H9 (cell line): ENCODE measurements at regions not wholly inside any gene's neighbourhood (a gene's known extent, or its start where the extent isn't known, plus 50 kb on each side); places are given as distances from the start of the nearest gene placed in this dataset.

Experiments
- DNase-seq: peaks from one replicate; pipeline ENCODE4 v3.0.0-alpha.2; 2017
- H2AFZ ChIP-seq: one replicate; pipeline ENCODE4 v1.6.1; 2013; ENCODE audit warnings: mild to moderate bottlenecking, low read length, control low read depth, moderate library complexity
- H2AK5ac ChIP-seq: 2 replicates; pipeline ENCODE4 v1.6.1; 2013; ENCODE audit warnings: low read length, control low read depth, mixed read lengths; ENCODE audit not compliant: insufficient read length
- H2BK120ac ChIP-seq: one replicate; pipeline ENCODE4 v1.6.1; 2013; ENCODE audit warnings: low read depth, mild to moderate bottlenecking, low read length, control low read depth, inconsistent platforms; ENCODE audit not compliant: poor library complexity, severe bottlenecking
- H2BK12ac ChIP-seq: 2 replicates; pipeline ENCODE4 v1.6.1; 2013; ENCODE audit warnings: low read length, control low read depth, mixed read lengths, low read depth; ENCODE audit not compliant: insufficient read length
- H2BK15ac ChIP-seq: 2 replicates; pipeline ENCODE4 v1.6.1; 2013; ENCODE audit warnings: low read depth, low read length, control low read depth
- H2BK20ac ChIP-seq: one replicate; pipeline ENCODE4 v1.6.1; 2013; ENCODE audit warnings: low read depth, mild to moderate bottlenecking, low read length, control low read depth, inconsistent platforms; ENCODE audit not compliant: poor library complexity, severe bottlenecking
- H2BK5ac ChIP-seq: 2 replicates; pipeline ENCODE4 v1.6.1; 2013; ENCODE audit warnings: low read length, control low read depth, mixed read lengths; ENCODE audit not compliant: insufficient read length
- H3K14ac ChIP-seq: 2 replicates; pipeline ENCODE4 v1.6.1; 2013; ENCODE audit warnings: low read length, control low read depth; ENCODE audit not compliant: insufficient read depth
- H3K18ac ChIP-seq: 2 replicates; pipeline ENCODE4 v1.6.1; 2013; ENCODE audit warnings: low read depth, mild to moderate bottlenecking, mixed read lengths, low read length, control low read depth; ENCODE audit not compliant: insufficient read length
- H3K23ac ChIP-seq: 2 replicates; pipeline ENCODE4 v1.6.1; 2013; ENCODE audit warnings: low read length, control low read depth, mixed read lengths, low read depth; ENCODE audit not compliant: insufficient read length
- H3K23me2 ChIP-seq: 2 replicates; pipeline ENCODE4 v1.6.1; 2013; ENCODE audit warnings: low read depth, mild to moderate bottlenecking, mixed read lengths, low read length, control low read depth; ENCODE audit not compliant: insufficient read length, poor library complexity, severe bottlenecking
- H3K27ac ChIP-seq: 2 replicates; pipeline ENCODE4 v1.5.1; 2013; ENCODE audit warnings: low read length, control low read depth, mixed read lengths, low read depth; ENCODE audit not compliant: insufficient read length
- H3K27me3 ChIP-seq: 2 replicates; pipeline ENCODE4 v1.6.1; 2013; ENCODE audit warnings: low read length, control low read depth, inconsistent platforms; ENCODE audit not compliant: insufficient read depth
- H3K4ac ChIP-seq: 2 replicates; pipeline ENCODE4 v1.6.1; 2013; ENCODE audit warnings: low read depth, mild to moderate bottlenecking, control low read depth, inconsistent platforms, low read length, moderate library complexity
- H3K4me1 ChIP-seq: 2 replicates; pipeline ENCODE4 v1.6.1; 2013; ENCODE audit warnings: low read length, control low read depth, inconsistent platforms; ENCODE audit not compliant: insufficient read depth
- H3K4me2 ChIP-seq: 2 replicates; pipeline ENCODE4 v1.6.1; 2013; ENCODE audit warnings: low read length, control low read depth, mixed read lengths; ENCODE audit not compliant: insufficient read length, insufficient read depth
- H3K56ac ChIP-seq: 2 replicates; pipeline ENCODE4 v1.6.1; 2013; ENCODE audit warnings: low read depth, mild to moderate bottlenecking, mixed read lengths, low read length, control low read depth; ENCODE audit not compliant: insufficient read length
- H3K79me1 ChIP-seq: 2 replicates; pipeline ENCODE4 v1.6.1; 2013; ENCODE audit warnings: low read depth, mild to moderate bottlenecking, moderate library complexity, low read length, control low read depth, inconsistent platforms; ENCODE audit not compliant: insufficient read depth, poor library complexity, severe bottlenecking
- H3K79me2 ChIP-seq: 2 replicates; pipeline ENCODE4 v1.6.1; 2013; ENCODE audit warnings: low read length, control low read depth, inconsistent platforms; ENCODE audit not compliant: insufficient read depth
- H3K9ac ChIP-seq: 2 replicates; pipeline ENCODE4 v1.6.1; 2013; ENCODE audit warnings: low read length, control low read depth, mixed read lengths; ENCODE audit not compliant: insufficient read length; ENCODE audit errors: extremely low read depth
- H3K9me3 ChIP-seq: one replicate; pipeline ENCODE4 v1.6.1; 2013; ENCODE audit warnings: low read depth, low read length, inconsistent platforms; ENCODE audit not compliant: control insufficient read depth
- H3T11ph ChIP-seq: one replicate; pipeline ENCODE4 v1.6.1; 2013; ENCODE audit warnings: mild to moderate bottlenecking, low read length, control low read depth, inconsistent platforms
- H4K20me1 ChIP-seq: one replicate; pipeline ENCODE4 v1.6.1; 2013; ENCODE audit not compliant: control insufficient read depth, insufficient read length, insufficient read depth
- H4K5ac ChIP-seq: 2 replicates; pipeline ENCODE4 v1.6.1; 2013; ENCODE audit warnings: low read depth, mild to moderate bottlenecking, mixed read lengths, low read length, control low read depth; ENCODE audit not compliant: insufficient read length
- H4K8ac ChIP-seq: replicated peaks from 2 replicates; pipeline ENCODE4 v1.6.1; 2013; ENCODE audit warnings: low read length, control low read depth, mixed read lengths, low read depth; ENCODE audit not compliant: insufficient read length
- H4K91ac ChIP-seq: 2 replicates; pipeline ENCODE4 v1.6.1; 2013; ENCODE audit warnings: low read depth, mild to moderate bottlenecking, moderate library complexity, mixed read lengths, low read length, control low read depth; ENCODE audit not compliant: insufficient read length
- H3K27ac Mint-ChIP-seq, 3 experiments: 2 replicates in 2 of 3; 3 replicates in 1 of 3; pipeline ENCODE4 v1.8.0; 2020 to 2021; ENCODE audit warnings: mixed read lengths in 3 of 3, mild to moderate bottlenecking in 1 of 3, moderate library complexity in 1 of 3
- H3K27me3 Mint-ChIP-seq: 2 replicates; pipeline ENCODE4 v1.8.0; 2021; ENCODE audit warnings: low read depth, mild to moderate bottlenecking, moderate library complexity, mixed read lengths
- H3K36me3 Mint-ChIP-seq, 3 experiments: 2 replicates in 2 of 3; 3 replicates in 1 of 3; pipeline ENCODE4 v1.8.0; 2020 to 2021; ENCODE audit warnings: low read depth in 3 of 3, mixed read lengths in 3 of 3; ENCODE audit not compliant: insufficient read depth in 1 of 3
- H3K4me1 Mint-ChIP-seq, 2 experiments: 2 replicates each; pipeline ENCODE4 v1.8.0; 2020; ENCODE audit warnings: mixed read lengths in 2 of 2
- H3K4me3 Mint-ChIP-seq, 2 experiments: 2 replicates in 1 of 2; 3 replicates in 1 of 2; pipeline ENCODE4 v1.8.0; 2020 to 2021; ENCODE audit warnings: mild to moderate bottlenecking in 2 of 2, mixed read lengths in 2 of 2, moderate library complexity in 1 of 2
- H3K9me3 Mint-ChIP-seq, 2 experiments: 2 replicates in 1 of 2; 3 replicates in 1 of 2; pipeline ENCODE4 v1.8.0; 2020; ENCODE audit warnings: mild to moderate bottlenecking in 2 of 2, mixed read lengths in 2 of 2, moderate library complexity in 1 of 2
- WGBS: extraction: QIAGEN DNeasy Blood & Tissue Kit; methylation state at CpG from one replicate; pipeline ENCODE4 v1.1.7; 2013; ENCODE audit warnings: missing lambda C conversion rate, low lambda C conversion rate, mixed read lengths; ENCODE audit not compliant: insufficient read length; ENCODE audit errors: extremely low coverage; 5-methylcytosine and 5-hydroxymethylcytosine counted together
- TF ChIP-seq, protein P1 (sequence below): fragments of 200-600 bp; sonication (generic); conservative IDR thresholded peaks from 3 replicates; pipeline ENCODE4 v1.8.0; 2021; ENCODE audit warnings: antibody characterized with exemption, mild to moderate bottlenecking

DNA sequence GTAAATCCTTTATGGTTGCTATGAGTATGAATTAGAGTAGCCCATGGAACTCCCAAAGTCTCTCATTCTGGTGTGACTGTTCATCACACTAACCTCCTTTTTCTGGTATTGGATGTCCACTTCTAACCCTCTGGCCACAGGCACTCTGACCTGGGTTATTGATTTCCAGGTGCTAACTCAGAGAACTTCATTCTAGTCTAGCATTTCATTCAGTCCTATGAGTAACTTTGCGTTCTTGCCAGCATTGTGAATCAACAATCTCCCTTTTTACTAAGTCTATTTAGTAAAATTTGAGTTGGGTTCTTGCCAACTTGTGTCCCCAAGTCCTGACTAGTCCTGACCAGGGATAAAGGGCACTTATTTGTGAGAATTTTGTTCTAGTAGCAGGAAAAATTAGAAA, 103.5 kb downstream of the SNX18 start:
- DNase-seq, result no peak
- no peak overlapping the region for H2BK5ac ChIP-seq
- no peak overlapping the region for H3K4me2 ChIP-seq
- H2BK15ac ChIP-seq, result no peak overlapping the region
- no peak overlapping the region for H4K8ac ChIP-seq
- H3K79me1 ChIP-seq, result no peaks in the 10 kb centered on the region
- no peak overlapping the region for H4K5ac ChIP-seq
- no peak overlapping the region for H3K56ac ChIP-seq
- no peak overlapping the region for H3K23ac ChIP-seq
- H3K79me2 ChIP-seq, result no peaks in the 10 kb centered on the region
- Mint-ChIP-seq H3K4me1 (peaks cover 0 to 9% of the 10 kb centered on the region in 2 experiments; a peak in 2 of 4 replicates), H3K9me3 (no peaks in the 10 kb centered on the region; a peak in 2 of 5 replicates), H3K4me3 (no peak overlapping the region), H3K27ac (no peak overlapping the region), H3K27me3 (peaks cover 2% of the 10 kb centered on the region), H3K36me3 (no peaks in the 10 kb centered on the region)
- H2BK120ac ChIP-seq, result no peak overlapping the region
- no peak overlapping the region for H2AFZ ChIP-seq
- no peak overlapping the region for H3K9ac ChIP-seq
- H3K14ac ChIP-seq, result no peak overlapping the region
- H2BK12ac ChIP-seq, result no peak overlapping the region
- no peaks in the 10 kb centered on the region for H3K9me3 ChIP-seq
- no peak overlapping the region for H2BK20ac ChIP-seq
- H2AK5ac ChIP-seq, result no peak overlapping the region
- H3K4me1 ChIP-seq, result no peaks in the 10 kb centered on the region
- no peaks in the 10 kb centered on the region for H3K27me3 ChIP-seq
- no CpG with 5 or more reads among the region's 1 CpG for WGBS
- no peaks in the 10 kb centered on the region for H3K23me2 ChIP-seq
- no peaks in the 10 kb centered on the region for H4K20me1 ChIP-seq
- no peak overlapping the region for H4K91ac ChIP-seq
- TF ChIP-seq, protein P1, sequence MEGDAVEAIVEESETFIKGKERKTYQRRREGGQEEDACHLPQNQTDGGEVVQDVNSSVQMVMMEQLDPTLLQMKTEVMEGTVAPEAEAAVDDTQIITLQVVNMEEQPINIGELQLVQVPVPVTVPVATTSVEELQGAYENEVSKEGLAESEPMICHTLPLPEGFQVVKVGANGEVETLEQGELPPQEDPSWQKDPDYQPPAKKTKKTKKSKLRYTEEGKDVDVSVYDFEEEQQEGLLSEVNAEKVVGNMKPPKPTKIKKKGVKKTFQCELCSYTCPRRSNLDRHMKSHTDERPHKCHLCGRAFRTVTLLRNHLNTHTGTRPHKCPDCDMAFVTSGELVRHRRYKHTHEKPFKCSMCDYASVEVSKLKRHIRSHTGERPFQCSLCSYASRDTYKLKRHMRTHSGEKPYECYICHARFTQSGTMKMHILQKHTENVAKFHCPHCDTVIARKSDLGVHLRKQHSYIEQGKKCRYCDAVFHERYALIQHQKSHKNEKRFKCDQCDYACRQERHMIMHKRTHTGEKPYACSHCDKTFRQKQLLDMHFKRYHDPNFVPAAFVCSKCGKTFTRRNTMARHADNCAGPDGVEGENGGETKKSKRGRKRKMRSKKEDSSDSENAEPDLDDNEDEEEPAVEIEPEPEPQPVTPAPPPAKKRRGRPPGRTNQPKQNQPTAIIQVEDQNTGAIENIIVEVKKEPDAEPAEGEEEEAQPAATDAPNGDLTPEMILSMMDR, result no peak
- H3T11ph ChIP-seq, result no peak overlapping the region
- no peak overlapping the region for H3K27ac ChIP-seq
- H3K18ac ChIP-seq, result no peak overlapping the region
- H3K4ac ChIP-seq, result no peak overlapping the region
